ENCODE measurements at regions not wholly inside any gene's neighbourhood (a gene's known extent, or its start where the extent isn't known, plus 50 kb on each side); places are given as distances from the start of the nearest gene placed in this dataset.

- Histone ChIP-seq H3K27me3 (replicated peaks; ENCODE audit: control insufficient read depth, insufficient read depth, low read length, poor library complexity, severe bottlenecking) (no peaks in the 10 kb centered on the region), H3K36me3 (ENCODE audit: control insufficient read depth, insufficient read depth, low read length) (no peaks in the 10 kb centered on the region), H3K4me3 (ENCODE audit: insufficient read depth, low read depth, low read length, poor library complexity, severe bottlenecking) (no peak overlapping the region), H3K4me1 (ENCODE audit: control insufficient read depth, insufficient read depth, low read length, poor library complexity, severe bottlenecking) (no peaks in the 10 kb centered on the region), H3K27ac (ENCODE audit: insufficient read depth, low read length, poor library complexity, severe bottlenecking) (no peak overlapping the region), H3K9me3 (ENCODE audit: control insufficient read depth, low read length) (no peaks in the 10 kb centered on the region)
- DNase-seq: no peak
These were observed 344.6 kb downstream of the SATB2 start for GRCh38 chr2:199113111-199113510.

GRCh38 chr2:199111458-199111857, 346.3 kb downstream of the SATB2 start:
- Histone ChIP-seq H3K9me3 (ENCODE audit: control insufficient read depth, low read length) (no peaks in the 10 kb centered on the region), H3K36me3 (ENCODE audit: control insufficient read depth, insufficient read depth, low read length) (no peaks in the 10 kb centered on the region), H3K27ac (ENCODE audit: insufficient read depth, low read length, poor library complexity, severe bottlenecking) (no peak overlapping the region), H3K27me3 (replicated peaks; ENCODE audit: control insufficient read depth, insufficient read depth, low read length, poor library complexity, severe bottlenecking) (no peaks in the 10 kb centered on the region), H3K4me1 (ENCODE audit: control insufficient read depth, insufficient read depth, low read length, poor library complexity, severe bottlenecking) (no peaks in the 10 kb centered on the region), H3K4me3 (ENCODE audit: insufficient read depth, low read depth, low read length, poor library complexity, severe bottlenecking) (no peak overlapping the region)
- DNase-seq: no peak

GRCh38 chr2:199108056-199108455, 349.7 kb downstream of the SATB2 start:
- Histone ChIP-seq H3K27ac (ENCODE audit: insufficient read depth, low read length, poor library complexity, severe bottlenecking) (no peak overlapping the region), H3K4me1 (ENCODE audit: control insufficient read depth, insufficient read depth, low read length, poor library complexity, severe bottlenecking) (no peaks in the 10 kb centered on the region), H3K4me3 (ENCODE audit: insufficient read depth, low read depth, low read length, poor library complexity, severe bottlenecking) (no peak overlapping the region), H3K27me3 (replicated peaks; ENCODE audit: control insufficient read depth, insufficient read depth, low read length, poor library complexity, severe bottlenecking) (no peaks in the 10 kb centered on the region), H3K9me3 (ENCODE audit: control insufficient read depth, low read length) (no peaks in the 10 kb centered on the region), H3K36me3 (ENCODE audit: control insufficient read depth, insufficient read depth, low read length) (no peaks in the 10 kb centered on the region)
- DNase-seq: no peak

- no peak for DNase-seq
- Histone ChIP-seq H3K36me3 (ENCODE audit: control insufficient read depth, insufficient read depth, low read length) (no peaks in the 10 kb centered on the region), H3K4me3 (ENCODE audit: insufficient read depth, low read depth, low read length, poor library complexity, severe bottlenecking) (no peak overlapping the region)
These were observed 351.9 kb downstream of the SATB2 start for GRCh38 chr2:199105826-199106225.

GRCh38 chr2:199101487-199101886, 356.3 kb downstream of the SATB2 start:
- H3K36me3 ChIP-seq (ENCODE audit: control insufficient read depth, insufficient read depth, low read length): no peaks in the 10 kb centered on the region
- DNase-seq: no peak
- H3K4me3 ChIP-seq (ENCODE audit: insufficient read depth, low read depth, low read length, poor library complexity, severe bottlenecking): no peak overlapping the region
- no peaks in the 10 kb centered on the region for H3K4me1 ChIP-seq (ENCODE audit: control insufficient read depth, insufficient read depth, low read length, poor library complexity, severe bottlenecking)
- H3K9me3 ChIP-seq (ENCODE audit: control insufficient read depth, low read length): no peaks in the 10 kb centered on the region
- no peak overlapping the region for H3K27ac ChIP-seq (ENCODE audit: insufficient read depth, low read length, poor library complexity, severe bottlenecking)
- no peaks in the 10 kb centered on the region for H3K27me3 ChIP-seq (replicated peaks; ENCODE audit: control insufficient read depth, insufficient read depth, low read length, poor library complexity, severe bottlenecking)

More at GRCh38 chr2:199105826-199106225, 351.9 kb downstream of the SATB2 start:
- Histone ChIP-seq H3K27me3 (replicated peaks; ENCODE audit: control insufficient read depth, insufficient read depth, low read length, poor library complexity, severe bottlenecking) (no peaks in the 10 kb centered on the region), H3K27ac (ENCODE audit: insufficient read depth, low read length, poor library complexity, severe bottlenecking) (no peak overlapping the region), H3K4me1 (ENCODE audit: control insufficient read depth, insufficient read depth, low read length, poor library complexity, severe bottlenecking) (no peaks in the 10 kb centered on the region), H3K9me3 (ENCODE audit: control insufficient read depth, low read length) (no peaks in the 10 kb centered on the region)

GRCh38 chr2:199100326-199101110, 357.2 kb downstream of the SATB2 start:
- DNase-seq: no peak
- no peak overlapping the region for H3K4me3 ChIP-seq (ENCODE audit: insufficient read depth, low read depth, low read length, poor library complexity, severe bottlenecking)
- no peaks in the 10 kb centered on the region for H3K4me1 ChIP-seq (ENCODE audit: control insufficient read depth, insufficient read depth, low read length, poor library complexity, severe bottlenecking)
- H3K27me3 ChIP-seq (replicated peaks; ENCODE audit: control insufficient read depth, insufficient read depth, low read length, poor library complexity, severe bottlenecking): no peaks in the 10 kb centered on the region
- no peaks in the 10 kb centered on the region for H3K9me3 ChIP-seq (ENCODE audit: control insufficient read depth, low read length)
- no peaks in the 10 kb centered on the region for H3K36me3 ChIP-seq (ENCODE audit: control insufficient read depth, insufficient read depth, low read length)
- H3K27ac ChIP-seq (ENCODE audit: insufficient read depth, low read length, poor library complexity, severe bottlenecking): no peak overlapping the region

GRCh38 chr2:199092419-199092818, 365.3 kb downstream of the SATB2 start:
- no peak overlapping the region for H3K27ac ChIP-seq (ENCODE audit: insufficient read depth, low read length, poor library complexity, severe bottlenecking)
- H3K27me3 ChIP-seq (replicated peaks; ENCODE audit: control insufficient read depth, insufficient read depth, low read length, poor library complexity, severe bottlenecking): no peaks in the 10 kb centered on the region
- no peaks in the 10 kb centered on the region for H3K9me3 ChIP-seq (ENCODE audit: control insufficient read depth, low read length)
- H3K36me3 ChIP-seq (ENCODE audit: control insufficient read depth, insufficient read depth, low read length): no peaks in the 10 kb centered on the region
- no peak for DNase-seq
- H3K4me3 ChIP-seq (ENCODE audit: insufficient read depth, low read depth, low read length, poor library complexity, severe bottlenecking): no peak overlapping the region
- no peaks in the 10 kb centered on the region for H3K4me1 ChIP-seq (ENCODE audit: control insufficient read depth, insufficient read depth, low read length, poor library complexity, severe bottlenecking)

DNA sequence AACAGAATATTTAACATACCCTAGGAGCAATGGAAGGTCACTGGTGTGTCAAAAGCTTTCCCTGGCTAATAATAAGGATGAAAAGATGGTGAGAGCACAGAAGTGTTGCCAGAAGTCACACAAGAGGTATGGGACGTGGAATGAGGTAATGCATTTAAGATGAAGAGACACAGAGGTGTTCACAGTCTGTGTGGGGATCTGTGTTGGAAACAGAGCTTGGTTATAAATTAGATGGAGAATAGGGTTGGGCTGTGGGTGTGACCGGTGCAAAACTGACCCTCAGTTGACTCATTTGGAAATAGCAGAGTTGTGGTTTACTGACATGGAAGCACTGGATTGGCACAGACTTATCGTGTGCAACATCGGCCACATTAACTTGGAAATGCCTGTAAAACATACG, 372.5 kb downstream of the SATB2 start:
- H3K4me3 ChIP-seq (ENCODE audit: insufficient read depth, low read depth, low read length, poor library complexity, severe bottlenecking): no peak overlapping the region
- H3K9me3 ChIP-seq (ENCODE audit: control insufficient read depth, low read length): no peaks in the 10 kb centered on the region
- no peak overlapping the region for H3K27ac ChIP-seq (ENCODE audit: insufficient read depth, low read length, poor library complexity, severe bottlenecking)
- no peaks in the 10 kb centered on the region for H3K4me1 ChIP-seq (ENCODE audit: control insufficient read depth, insufficient read depth, low read length, poor library complexity, severe bottlenecking)
- no peaks in the 10 kb centered on the region for H3K36me3 ChIP-seq (ENCODE audit: control insufficient read depth, insufficient read depth, low read length)
- no peaks in the 10 kb centered on the region for H3K27me3 ChIP-seq (replicated peaks; ENCODE audit: control insufficient read depth, insufficient read depth, low read length, poor library complexity, severe bottlenecking)
- DNase-seq: no peak

DNA sequence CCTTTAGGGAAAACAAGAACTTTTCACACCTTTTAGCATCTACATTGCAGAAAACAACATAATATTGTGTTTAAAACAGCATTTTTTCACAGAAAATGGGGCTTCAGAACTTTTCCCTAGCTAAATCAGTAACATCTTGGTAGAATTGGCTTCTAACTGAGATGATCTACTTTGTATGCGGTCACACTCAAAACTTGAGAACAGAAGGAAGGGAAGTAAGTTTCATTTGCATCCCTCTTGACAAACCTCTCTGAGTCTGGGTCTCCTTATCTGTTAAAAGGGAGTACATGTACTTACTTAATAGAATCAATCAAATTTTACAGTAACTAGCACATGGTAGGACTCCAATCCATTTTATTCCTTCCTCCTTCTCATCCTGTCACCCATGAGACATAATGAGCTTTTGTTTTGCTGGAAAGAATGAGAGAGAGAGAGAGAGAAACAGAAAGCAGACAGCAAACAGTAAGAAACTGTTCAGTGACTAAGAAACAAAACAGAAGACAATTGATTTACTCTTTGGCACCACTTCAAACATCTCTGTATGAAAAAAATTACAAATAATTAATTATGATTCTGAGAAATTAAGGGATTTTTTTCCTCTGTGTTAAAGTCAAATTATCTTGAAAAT, 387.3 kb downstream of the SATB2 start:
- DNase-seq: no peak
- H3K9me3 ChIP-seq (ENCODE audit: control insufficient read depth, low read length): no peaks in the 10 kb centered on the region
- H3K4me3 ChIP-seq (ENCODE audit: insufficient read depth, low read depth, low read length, poor library complexity, severe bottlenecking): no peak overlapping the region
- no peaks in the 10 kb centered on the region for H3K4me1 ChIP-seq (ENCODE audit: control insufficient read depth, insufficient read depth, low read length, poor library complexity, severe bottlenecking)
- no peak overlapping the region for H3K27ac ChIP-seq (ENCODE audit: insufficient read depth, low read length, poor library complexity, severe bottlenecking)
- H3K27me3 ChIP-seq (replicated peaks; ENCODE audit: control insufficient read depth, insufficient read depth, low read length, poor library complexity, severe bottlenecking): no peaks in the 10 kb centered on the region
- no peaks in the 10 kb centered on the region for H3K36me3 ChIP-seq (ENCODE audit: control insufficient read depth, insufficient read depth, low read length)

DNA sequence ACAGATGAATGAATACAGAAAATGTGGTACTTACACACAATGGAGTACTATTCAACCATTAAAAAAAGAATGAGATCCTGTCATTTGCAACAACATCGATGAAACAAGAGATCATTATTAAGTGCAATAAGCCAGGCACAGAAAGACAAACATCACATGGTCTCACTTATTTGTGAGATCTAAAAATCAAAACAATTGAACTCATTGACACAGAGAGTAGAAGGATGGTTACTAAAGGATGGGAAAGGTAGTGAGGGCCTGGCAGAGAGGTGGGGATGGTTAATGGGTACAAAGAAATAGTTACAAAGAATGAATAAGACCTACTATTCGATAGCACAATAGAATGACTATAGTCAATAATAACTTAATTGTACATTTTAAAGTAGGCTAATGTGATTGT, 393.5 kb downstream of the SATB2 start:
- Histone ChIP-seq H3K9me3 (ENCODE audit: control insufficient read depth, low read length) (no peaks in the 10 kb centered on the region), H3K27ac (ENCODE audit: insufficient read depth, low read length, poor library complexity, severe bottlenecking) (no peak overlapping the region), H3K4me3 (ENCODE audit: insufficient read depth, low read depth, low read length, poor library complexity, severe bottlenecking) (no peak overlapping the region), H3K27me3 (replicated peaks; ENCODE audit: control insufficient read depth, insufficient read depth, low read length, poor library complexity, severe bottlenecking) (no peaks in the 10 kb centered on the region), H3K4me1 (ENCODE audit: control insufficient read depth, insufficient read depth, low read length, poor library complexity, severe bottlenecking) (no peaks in the 10 kb centered on the region), H3K36me3 (ENCODE audit: control insufficient read depth, insufficient read depth, low read length) (no peaks in the 10 kb centered on the region)
- no peak for DNase-seq

Measured in effector memory CD4-positive, alpha-beta T cell (primary cell).